Fibroblast of lung (primary cell): ENCODE measurements at regions not wholly inside any gene's neighbourhood (a gene's known extent, or its start where the extent isn't known, plus 50 kb on each side); places are given as distances from the start of the nearest gene placed in this dataset.
A peak's percentile ranks its signal among the peaks of the same experiment; 100 is the strongest.
"Not testable (repeated sequence)": the region's sequence is repeated elsewhere in the genome, so short reads cannot be mapped to it uniquely, and the experiment has no call there.

Experiments used
- DNase-seq, 2 donors: peaks; one replicate each; pipeline versions ENCODE4 v3.0.0 to v3.0.0-alpha.2; 2010; ENCODE audit warnings: low read depth in 2 of 2
- H2AFZ ChIP-seq: 2 replicates; pipeline ENCODE4 v1.5.1; 2012; ENCODE audit warnings: low read length, control low read depth, inconsistent platforms
- H3K27ac ChIP-seq: 2 replicates; pipeline ENCODE4 v1.5.1; 2011; ENCODE audit warnings: low read length, control low read depth; ENCODE audit not compliant: insufficient read depth
- H3K27me3 ChIP-seq: 2 replicates; pipeline ENCODE4 v1.5.1; 2011; ENCODE audit warnings: mild to moderate bottlenecking, low read length; ENCODE audit not compliant: control insufficient read depth, insufficient read depth
- H3K36me3 ChIP-seq: 2 replicates; pipeline ENCODE4 v1.5.1; 2011; ENCODE audit warnings: low read length; ENCODE audit not compliant: control insufficient read depth, insufficient read depth
- H3K4me1 ChIP-seq: 2 replicates; pipeline ENCODE4 v1.5.1; 2011; ENCODE audit warnings: low read length; ENCODE audit not compliant: control insufficient read depth, insufficient read depth; ENCODE audit errors: extremely low read depth
- H3K4me2 ChIP-seq: 2 replicates; pipeline ENCODE4 v1.5.1; 2011; ENCODE audit warnings: low read length, control low read depth; ENCODE audit not compliant: insufficient read depth; ENCODE audit errors: extremely low read depth
- H3K4me3 ChIP-seq, 4 experiments: fragments of 200-600 bp in 1 of 4; sonication (generic) in 1 of 4; replicated peaks in 1 of 4; 2 replicates each; pipeline ENCODE4 v1.5.1; 2011 to 2016; ENCODE audit warnings: low read length in 4 of 4, low read depth in 3 of 4, mild to moderate bottlenecking in 3 of 4, control low read depth in 2 of 4, inconsistent platforms in 1 of 4, mixed read lengths in 1 of 4; ENCODE audit not compliant: insufficient read depth in 1 of 4; ENCODE audit errors: control extremely low read depth in 1 of 4
- H3K79me2 ChIP-seq: 2 replicates; pipeline ENCODE4 v1.5.1; 2012; ENCODE audit warnings: mild to moderate bottlenecking, low read length, inconsistent platforms; ENCODE audit not compliant: control insufficient read depth, insufficient read depth
- H3K9ac ChIP-seq: 2 replicates; pipeline ENCODE4 v1.5.1; 2011; ENCODE audit warnings: mild to moderate bottlenecking, low read length, control low read depth; ENCODE audit not compliant: insufficient read depth
- H3K9me3 ChIP-seq: 2 replicates; pipeline ENCODE4 v1.5.1; 2012; ENCODE audit warnings: low read depth, low read length; ENCODE audit not compliant: control insufficient read depth, insufficient read depth
- H4K20me1 ChIP-seq: 2 replicates; pipeline ENCODE4 v1.5.1; 2011; ENCODE audit warnings: low read length; ENCODE audit not compliant: control insufficient read depth, insufficient read depth; ENCODE audit errors: extremely low read depth
- EZH2 ChIP-seq: IDR thresholded peaks from 2 replicates; pipeline ENCODE4 v1.5.1; 2012; ENCODE audit warnings: low read length, control low read depth, mild to moderate bottlenecking; ENCODE audit errors: missing control alignments
- TF ChIP-seq, protein P1 (sequence below), 2 donors: IDR thresholded peaks in 1 of 2; conservative IDR thresholded peaks in 1 of 2; 1 replicate in 1 of 2; 2 replicates in 1 of 2; pipeline ENCODE4 v1.5.1; 2011 to 2012; ENCODE audit warnings: low read length in 2 of 2, control low read depth in 1 of 2, inconsistent platforms in 1 of 2, low read depth in 1 of 2, mild to moderate bottlenecking in 1 of 2

DNA sequence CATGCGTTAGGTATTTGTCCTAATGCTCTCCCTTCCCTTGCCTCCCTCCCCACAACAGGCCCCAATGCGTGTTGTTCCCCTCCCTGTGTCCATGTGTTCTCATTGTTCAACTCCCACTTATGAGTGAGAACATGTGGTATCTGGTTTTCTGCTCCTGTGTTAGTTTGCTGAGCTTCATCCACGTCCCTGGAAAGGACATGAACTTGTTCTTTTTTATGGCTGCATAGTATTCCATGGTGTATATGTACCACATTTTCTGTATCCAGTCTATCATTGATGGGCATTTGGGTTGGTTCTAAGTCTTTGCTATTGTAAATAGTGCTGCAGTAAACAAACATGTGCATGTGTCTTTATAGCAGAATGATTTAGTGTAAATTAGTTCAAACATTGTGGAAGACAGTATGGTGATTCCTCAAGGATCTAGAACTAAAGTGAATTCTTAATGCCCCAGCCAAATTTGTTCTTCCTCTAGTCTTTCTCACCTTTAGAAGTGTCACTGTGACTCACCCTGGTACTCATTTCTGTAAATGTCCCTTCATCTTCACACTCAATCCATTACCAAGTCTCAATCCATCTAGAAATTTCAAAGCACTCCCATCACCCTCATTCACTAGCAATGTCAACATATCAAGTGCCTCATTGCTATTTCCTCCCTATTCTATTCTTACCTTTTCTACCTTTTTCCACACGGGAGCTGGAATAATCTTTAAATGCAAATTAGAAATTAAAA is 123.9 kb downstream of the MREG start:
- not testable (repeated sequence) for H2AFZ ChIP-seq, H4K20me1 ChIP-seq, H3K27ac ChIP-seq, H3K36me3 ChIP-seq, H3K9ac ChIP-seq, H3K4me2 ChIP-seq, H3K4me3 ChIP-seq, H3K4me1 ChIP-seq, H3K27me3 ChIP-seq, H3K79me2 ChIP-seq, DNase-seq, H3K9me3 ChIP-seq

DNA sequence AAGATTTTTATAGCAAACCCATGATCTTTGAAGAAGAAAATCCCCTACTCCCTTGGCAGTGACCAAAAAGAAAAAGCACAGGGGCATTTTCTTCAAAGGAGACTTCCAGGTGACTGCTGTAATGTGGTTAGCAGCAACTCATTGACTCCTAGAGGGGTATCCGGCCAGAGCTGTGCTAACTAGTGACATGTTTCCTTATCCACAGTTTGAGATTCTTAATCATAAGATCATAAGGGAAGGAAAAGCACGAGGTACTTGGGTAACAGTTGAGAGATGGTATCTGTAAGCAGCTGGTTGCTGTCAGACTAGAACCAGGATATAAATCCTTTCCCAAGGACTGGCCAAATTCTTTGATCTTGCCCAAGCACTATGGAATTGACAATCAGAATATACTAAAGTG is 124.7 kb downstream of the MREG start:
- H3K27ac ChIP-seq, result no peak overlapping the region
- no peaks in the 10 kb centered on the region for H3K9me3 ChIP-seq
- H3K36me3 ChIP-seq, result no peaks in the 10 kb centered on the region
- no peaks in the 10 kb centered on the region for H3K4me1 ChIP-seq
- no peaks in the 10 kb centered on the region for H4K20me1 ChIP-seq
- H2AFZ ChIP-seq, result no peak overlapping the region
- peak in 1 of 2 donors; percentile 25 for DNase-seq
- H3K27me3 ChIP-seq, result no peaks in the 10 kb centered on the region
- TF ChIP-seq, protein P1, sequence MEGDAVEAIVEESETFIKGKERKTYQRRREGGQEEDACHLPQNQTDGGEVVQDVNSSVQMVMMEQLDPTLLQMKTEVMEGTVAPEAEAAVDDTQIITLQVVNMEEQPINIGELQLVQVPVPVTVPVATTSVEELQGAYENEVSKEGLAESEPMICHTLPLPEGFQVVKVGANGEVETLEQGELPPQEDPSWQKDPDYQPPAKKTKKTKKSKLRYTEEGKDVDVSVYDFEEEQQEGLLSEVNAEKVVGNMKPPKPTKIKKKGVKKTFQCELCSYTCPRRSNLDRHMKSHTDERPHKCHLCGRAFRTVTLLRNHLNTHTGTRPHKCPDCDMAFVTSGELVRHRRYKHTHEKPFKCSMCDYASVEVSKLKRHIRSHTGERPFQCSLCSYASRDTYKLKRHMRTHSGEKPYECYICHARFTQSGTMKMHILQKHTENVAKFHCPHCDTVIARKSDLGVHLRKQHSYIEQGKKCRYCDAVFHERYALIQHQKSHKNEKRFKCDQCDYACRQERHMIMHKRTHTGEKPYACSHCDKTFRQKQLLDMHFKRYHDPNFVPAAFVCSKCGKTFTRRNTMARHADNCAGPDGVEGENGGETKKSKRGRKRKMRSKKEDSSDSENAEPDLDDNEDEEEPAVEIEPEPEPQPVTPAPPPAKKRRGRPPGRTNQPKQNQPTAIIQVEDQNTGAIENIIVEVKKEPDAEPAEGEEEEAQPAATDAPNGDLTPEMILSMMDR (conservative IDR thresholded peaks at IDR 0.05 in 1 of 2, IDR thresholded peaks at IDR 0.05 in 1 of 2; ENCODE audit: low read depth in 1 of 2, low read length in 2 of 2), result no peak
- no peak for TF ChIP-seq EZH2
- H3K4me2 ChIP-seq, result no peak overlapping the region
- H3K79me2 ChIP-seq, result no peaks in the 10 kb centered on the region
- no peak overlapping the region for H3K4me3 ChIP-seq
- no peak overlapping the region for H3K9ac ChIP-seq

DNA sequence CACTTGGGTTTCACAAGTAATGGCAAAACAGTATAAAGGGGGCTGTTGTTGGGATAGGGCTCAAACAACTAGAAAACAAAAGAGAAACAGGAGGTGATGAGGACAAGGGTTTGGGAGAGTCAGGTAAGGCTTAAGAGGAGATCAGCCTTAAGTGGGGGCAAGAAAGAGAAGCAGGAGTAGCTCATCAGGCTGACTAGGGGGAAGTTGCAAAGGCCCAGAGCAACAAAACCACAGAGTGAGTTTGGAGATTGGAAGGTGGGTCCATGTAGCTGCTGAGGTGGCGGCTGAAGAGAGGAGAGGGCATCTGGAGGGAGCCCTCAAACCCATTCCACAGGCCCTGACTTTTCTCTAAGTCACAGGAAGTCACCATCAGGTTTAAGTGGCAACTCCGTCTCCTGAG is 126.0 kb downstream of the MREG start:
- DNase-seq, result no peak
- H3K9me3 ChIP-seq, result no peaks in the 10 kb centered on the region
- H2AFZ ChIP-seq, result no peak overlapping the region
- H3K79me2 ChIP-seq, result no peaks in the 10 kb centered on the region
- no peak overlapping the region for H3K9ac ChIP-seq
- H3K4me2 ChIP-seq, result no peak overlapping the region
- H3K4me1 ChIP-seq, result no peaks in the 10 kb centered on the region
- no peak overlapping the region for H3K27ac ChIP-seq
- H3K27me3 ChIP-seq, result no peaks in the 10 kb centered on the region
- TF ChIP-seq, protein P1 (conservative IDR thresholded peaks at IDR 0.05 in 1 of 2, IDR thresholded peaks at IDR 0.05 in 1 of 2; ENCODE audit: low read depth in 1 of 2, low read length in 2 of 2), result no peak
- no peak overlapping the region for H3K4me3 ChIP-seq
- no peaks in the 10 kb centered on the region for H3K36me3 ChIP-seq
- no peaks in the 10 kb centered on the region for H4K20me1 ChIP-seq
